ENCODE measurements at regions not wholly inside any gene's neighbourhood (a gene's known extent, or its start where the extent isn't known, plus 50 kb on each side); places are given as distances from the start of the nearest gene placed in this dataset.

GRCh38 chr12:115898670-115899069 lies 378.8 kb downstream of the MED13L start:
- Histone ChIP-seq H3K27ac (no peak overlapping the region), H3K4me1 (no peaks in the 10 kb centered on the region; the same call in 2 of the 3 replicates), H3K4me2 (no peak overlapping the region), H3K9me3 (no peaks in the 10 kb centered on the region), H3K4me3 (no peak overlapping the region)
- peak in 1 of 2 experiments; percentile 72; a peak in 3 of 6 replicates for ATAC-seq
- FAIRE-seq, result no peak
- DNase-seq (ENCODE audit: low read depth in 1 of 2, low spot score in 1 of 2), result peak in 1 of 2 experiments; percentile 28
- 0% methylated on average over 1 of the region's 1 CpG for WGBS (ENCODE audit: missing lambda C conversion rate)
- TF ChIP-seq, protein P1, sequence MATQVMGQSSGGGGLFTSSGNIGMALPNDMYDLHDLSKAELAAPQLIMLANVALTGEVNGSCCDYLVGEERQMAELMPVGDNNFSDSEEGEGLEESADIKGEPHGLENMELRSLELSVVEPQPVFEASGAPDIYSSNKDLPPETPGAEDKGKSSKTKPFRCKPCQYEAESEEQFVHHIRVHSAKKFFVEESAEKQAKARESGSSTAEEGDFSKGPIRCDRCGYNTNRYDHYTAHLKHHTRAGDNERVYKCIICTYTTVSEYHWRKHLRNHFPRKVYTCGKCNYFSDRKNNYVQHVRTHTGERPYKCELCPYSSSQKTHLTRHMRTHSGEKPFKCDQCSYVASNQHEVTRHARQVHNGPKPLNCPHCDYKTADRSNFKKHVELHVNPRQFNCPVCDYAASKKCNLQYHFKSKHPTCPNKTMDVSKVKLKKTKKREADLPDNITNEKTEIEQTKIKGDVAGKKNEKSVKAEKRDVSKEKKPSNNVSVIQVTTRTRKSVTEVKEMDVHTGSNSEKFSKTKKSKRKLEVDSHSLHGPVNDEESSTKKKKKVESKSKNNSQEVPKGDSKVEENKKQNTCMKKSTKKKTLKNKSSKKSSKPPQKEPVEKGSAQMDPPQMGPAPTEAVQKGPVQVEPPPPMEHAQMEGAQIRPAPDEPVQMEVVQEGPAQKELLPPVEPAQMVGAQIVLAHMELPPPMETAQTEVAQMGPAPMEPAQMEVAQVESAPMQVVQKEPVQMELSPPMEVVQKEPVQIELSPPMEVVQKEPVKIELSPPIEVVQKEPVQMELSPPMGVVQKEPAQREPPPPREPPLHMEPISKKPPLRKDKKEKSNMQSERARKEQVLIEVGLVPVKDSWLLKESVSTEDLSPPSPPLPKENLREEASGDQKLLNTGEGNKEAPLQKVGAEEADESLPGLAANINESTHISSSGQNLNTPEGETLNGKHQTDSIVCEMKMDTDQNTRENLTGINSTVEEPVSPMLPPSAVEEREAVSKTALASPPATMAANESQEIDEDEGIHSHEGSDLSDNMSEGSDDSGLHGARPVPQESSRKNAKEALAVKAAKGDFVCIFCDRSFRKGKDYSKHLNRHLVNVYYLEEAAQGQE (IDR thresholded peaks at IDR 0.05), result no peak
- TF ChIP-seq CHD4 (IDR thresholded peaks at IDR 0.05; ENCODE audit: borderline replicate concordance), result no peak
- peak in 1 of 2 experiments; percentile 10; a peak in 1 of 5 replicates for TF ChIP-seq RAD21 (conservative IDR thresholded peaks at IDR 0.05 in 1 of 2, IDR thresholded peaks at IDR 0.05 in 1 of 2)
- TF ChIP-seq, protein P2, sequence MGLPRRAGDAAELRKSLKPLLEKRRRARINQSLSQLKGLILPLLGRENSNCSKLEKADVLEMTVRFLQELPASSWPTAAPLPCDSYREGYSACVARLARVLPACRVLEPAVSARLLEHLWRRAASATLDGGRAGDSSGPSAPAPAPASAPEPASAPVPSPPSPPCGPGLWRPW (IDR thresholded peaks at IDR 0.05), result no peak
- no peak for TF ChIP-seq HDAC2 (IDR thresholded peaks at IDR 0.05)
- no peak for TF ChIP-seq NR3C1 (IDR thresholded peaks at IDR 0.05)
- 0 out of 3 replicates have a peak, but pooled peaks have one; percentile 11 for TF ChIP-seq CTCF (IDR thresholded peaks at IDR 0.05)
- ChIA-PET CTCF (interaction anchor here (0.6 to 2.6 kb wide), 6 partner anchors 18 to 1947 kb away, joined by 3 to 12 read pairs (median 4); no protein-coding TSS in a partner anchor), POLR2A (no interaction called here)

DNA sequence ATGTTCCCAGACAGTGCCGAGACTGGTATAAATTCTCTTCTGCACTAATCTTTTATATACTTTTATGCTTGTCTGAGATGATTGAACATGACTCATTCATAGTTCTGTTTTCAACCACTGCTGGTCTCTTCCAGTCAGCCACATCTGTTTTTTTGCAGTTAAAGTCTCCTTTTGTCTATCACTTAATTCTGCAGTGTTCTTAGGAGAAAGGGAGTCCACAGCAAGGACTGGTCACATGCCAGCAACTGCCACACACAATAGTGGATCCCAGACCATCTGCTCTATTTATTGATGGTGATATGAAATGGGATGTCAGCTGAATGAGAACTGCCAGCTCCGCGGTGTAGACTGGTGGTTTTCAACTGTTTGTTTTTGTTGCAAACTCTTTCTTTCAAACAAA lies 379.8 kb downstream of the MED13L start:
- 19% methylated on average over 3 of the region's 3 CpGs for WGBS (ENCODE audit: missing lambda C conversion rate)
- H3K4me1 ChIP-seq, result no peaks in the 10 kb centered on the region; the same call in 2 of the 3 replicates
- TF ChIP-seq ZSCAN20 (CRISPR knock-in tag; IDR thresholded peaks at IDR 0.05) (no peak), CHD4 (IDR thresholded peaks at IDR 0.05; ENCODE audit: borderline replicate concordance) (no peak), SMC3 (IDR thresholded peaks at IDR 0.05) (no peak), MYC (IDR thresholded peaks at IDR 0.05; ENCODE audit: borderline replicate concordance, low read length) (no peak), ZC3H11A (IDR thresholded peaks at IDR 0.05) (no peak), CEBPB (IDR thresholded peaks at IDR 0.05) (no peak), ESRRA (IDR thresholded peaks at IDR 0.05; ENCODE audit: borderline replicate concordance, low read length) (no peak), MAFK (IDR thresholded peaks at IDR 0.05; ENCODE audit: partially characterized antibody) (no peak), POLR2AphosphoS2 (conservative IDR thresholded peaks at IDR 0.05; ENCODE audit: low read length) (no peak), CBX2 (IDR thresholded peaks at IDR 0.05; ENCODE audit: borderline replicate concordance, low read depth) (no peak), KDM5A (IDR thresholded peaks at IDR 0.05) (no peak), MAZ (IDR thresholded peaks at IDR 0.05; ENCODE audit: borderline replicate concordance, low read depth, low read length) (no peak), RAD21 (conservative IDR thresholded peaks at IDR 0.05 in 1 of 2, IDR thresholded peaks at IDR 0.05 in 1 of 2) (no peak), ZNF302 (CRISPR knock-in tag; IDR thresholded peaks at IDR 0.05) (no peak)
- TF ChIP-seq, protein P2 (IDR thresholded peaks at IDR 0.05), result no peak
- TF ChIP-seq, protein P3, sequence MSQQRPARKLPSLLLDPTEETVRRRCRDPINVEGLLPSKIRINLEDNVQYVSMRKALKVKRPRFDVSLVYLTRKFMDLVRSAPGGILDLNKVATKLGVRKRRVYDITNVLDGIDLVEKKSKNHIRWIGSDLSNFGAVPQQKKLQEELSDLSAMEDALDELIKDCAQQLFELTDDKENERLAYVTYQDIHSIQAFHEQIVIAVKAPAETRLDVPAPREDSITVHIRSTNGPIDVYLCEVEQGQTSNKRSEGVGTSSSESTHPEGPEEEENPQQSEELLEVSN (IDR thresholded peaks at IDR 0.05; ENCODE audit: borderline replicate concordance, low read depth), result no peak
- TF ChIP-seq, protein P4, sequence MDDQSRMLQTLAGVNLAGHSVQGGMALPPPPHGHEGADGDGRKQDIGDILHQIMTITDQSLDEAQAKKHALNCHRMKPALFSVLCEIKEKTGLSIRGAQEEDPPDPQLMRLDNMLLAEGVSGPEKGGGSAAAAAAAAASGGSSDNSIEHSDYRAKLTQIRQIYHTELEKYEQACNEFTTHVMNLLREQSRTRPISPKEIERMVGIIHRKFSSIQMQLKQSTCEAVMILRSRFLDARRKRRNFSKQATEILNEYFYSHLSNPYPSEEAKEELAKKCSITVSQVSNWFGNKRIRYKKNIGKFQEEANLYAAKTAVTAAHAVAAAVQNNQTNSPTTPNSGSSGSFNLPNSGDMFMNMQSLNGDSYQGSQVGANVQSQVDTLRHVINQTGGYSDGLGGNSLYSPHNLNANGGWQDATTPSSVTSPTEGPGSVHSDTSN (IDR thresholded peaks at IDR 0.05), result no peak
- TF ChIP-seq, protein P5, sequence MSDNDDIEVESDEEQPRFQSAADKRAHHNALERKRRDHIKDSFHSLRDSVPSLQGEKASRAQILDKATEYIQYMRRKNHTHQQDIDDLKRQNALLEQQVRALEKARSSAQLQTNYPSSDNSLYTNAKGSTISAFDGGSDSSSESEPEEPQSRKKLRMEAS (IDR thresholded peaks at IDR 0.05), result no peak
- ATAC-seq (no peak), FAIRE-seq (no peak), DNase-seq (ENCODE audit: low read depth in 1 of 2, low spot score in 1 of 2) (no peak)
- no peak overlapping the region for H3K4me2 ChIP-seq
- ChIA-PET POLR2A (no interaction called here), CTCF (interaction anchor here (1.3 to 2.6 kb wide), 4 partner anchors 19 to 1946 kb away, joined by 4 to 12 read pairs (median 4); no protein-coding TSS in a partner anchor)
- no peak overlapping the region for H3K27ac ChIP-seq
- no peaks in the 10 kb centered on the region for H3K9me3 ChIP-seq
- H3K4me3 ChIP-seq, result no peak overlapping the region

Data from A549 (cell line).